Activated T-cell treated with anti-CD3 and anti-CD28 coated beads, Interleukin-2, amount 50 U/mL, for 1 hour (primary cell): ENCODE measurements at regions not wholly inside any gene's neighbourhood (a gene's known extent, or its start where the extent isn't known, plus 50 kb on each side); places are given as distances from the start of the nearest gene placed in this dataset.
"Not testable (repeated sequence)": the region's sequence is repeated elsewhere in the genome, so short reads cannot be mapped to it uniquely, and the experiment has no call there.

Source experiments
- DNase-seq: peaks from one replicate; pipeline ENCODE4 v3.0.0-alpha.2; 2020

- DNase-seq, result no peak
Measured at GRCh38 chr20:25985597-25985996, 288.9 kb upstream of the ZNF337 start.

DNA sequence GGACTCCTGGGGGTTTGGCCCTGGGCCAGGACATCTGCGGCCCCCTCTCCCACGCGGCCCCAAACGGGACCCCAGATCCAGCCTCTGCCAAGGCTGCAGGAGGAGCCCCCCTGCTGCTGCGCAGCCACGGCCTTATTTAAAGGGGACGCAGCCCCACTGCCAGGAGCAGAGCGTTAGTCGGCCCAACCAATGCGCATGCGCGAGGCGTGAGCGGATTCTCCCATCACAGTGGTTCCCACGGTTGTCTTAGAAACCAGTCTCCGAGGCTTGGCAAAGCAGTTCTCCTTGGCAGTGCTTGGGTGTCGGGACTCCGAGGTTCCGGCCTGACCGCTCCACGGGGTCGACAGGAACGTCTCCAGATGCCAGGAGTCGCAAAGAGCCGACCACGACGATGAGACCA, 288.3 kb upstream of the ZNF337 start:
- DNase-seq, result peak; percentile 44

DNA sequence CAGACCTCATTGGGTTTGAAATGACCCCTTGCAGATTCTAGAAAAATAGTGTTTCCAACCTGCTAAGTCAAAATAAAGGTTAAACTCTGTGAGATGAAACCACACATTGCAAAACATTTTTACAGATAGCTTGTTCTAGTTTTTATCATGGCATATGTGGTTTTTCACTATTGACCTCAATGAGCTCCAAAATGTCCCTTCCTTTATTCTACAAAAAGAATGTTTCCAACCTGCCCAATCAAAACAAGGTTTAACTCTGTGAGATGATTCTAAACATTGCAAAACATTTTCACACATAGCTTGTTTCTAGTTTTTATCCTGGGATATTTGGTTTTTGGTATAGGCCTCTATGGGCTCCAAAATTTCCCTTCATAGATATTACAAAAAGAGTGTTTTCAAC, 286.0 kb upstream of the ZNF337 start:
- DNase-seq, result not testable (repeated sequence)

- not testable (repeated sequence) for DNase-seq
Measured at GRCh38 chr20:25978450-25979190, 282.0 kb upstream of the ZNF337 start.

DNA sequence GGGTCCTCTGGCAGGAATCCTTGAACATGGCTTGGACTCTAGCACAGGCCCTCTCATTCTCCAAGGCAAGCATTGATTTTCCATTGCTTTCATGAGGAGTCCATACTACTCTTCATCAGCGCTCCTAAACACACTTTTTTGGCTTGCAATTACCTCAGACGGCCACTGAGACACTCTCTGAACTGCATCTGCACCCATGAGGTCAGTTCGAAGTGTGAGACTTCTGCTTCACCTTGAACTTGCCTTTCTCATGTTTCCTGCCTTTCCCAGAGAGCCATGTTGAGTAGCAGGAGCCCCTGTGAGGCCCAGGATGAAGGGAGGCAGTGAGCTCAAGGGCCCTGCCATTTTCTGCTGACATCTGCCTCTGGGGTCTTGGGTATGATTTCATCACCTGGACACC, 279.2 kb upstream of the ZNF337 start:
- not testable (repeated sequence) for DNase-seq

- not testable (repeated sequence) for DNase-seq
Measured at GRCh38 chr20:25965203-25965602, 268.6 kb upstream of the ZNF337 start.

DNA sequence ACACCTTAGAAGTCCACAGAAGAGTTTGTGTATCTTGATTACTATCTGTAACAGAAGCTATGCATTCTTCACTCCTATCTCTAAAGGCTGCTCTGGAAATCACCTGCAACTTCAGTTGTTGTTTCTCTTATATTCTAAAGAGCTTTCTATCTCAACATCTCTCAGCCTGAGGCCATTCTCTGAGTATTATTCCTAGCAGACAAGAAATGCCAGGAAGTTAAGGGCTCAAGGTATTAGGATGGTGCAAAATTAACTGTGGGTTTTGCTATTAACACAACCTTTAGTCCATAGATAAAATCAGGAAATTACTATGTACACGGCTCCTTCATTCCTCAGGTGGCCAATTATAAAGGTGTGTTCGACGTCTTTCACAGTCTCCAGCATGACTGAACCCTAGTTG, 257.2 kb upstream of the ZNF337 start:
- DNase-seq, result not testable (repeated sequence)

- not testable (repeated sequence) for DNase-seq
Measured at GRCh38 chr20:25935230-25935629, 238.6 kb upstream of the ZNF337 start.

- DNase-seq, result not testable (repeated sequence)
Measured at GRCh38 chr20:25932806-25933205, 236.2 kb upstream of the ZNF337 start.

- not testable (repeated sequence) for DNase-seq
Measured at GRCh38 chr20:25932170-25932569, 235.5 kb upstream of the ZNF337 start.

DNA sequence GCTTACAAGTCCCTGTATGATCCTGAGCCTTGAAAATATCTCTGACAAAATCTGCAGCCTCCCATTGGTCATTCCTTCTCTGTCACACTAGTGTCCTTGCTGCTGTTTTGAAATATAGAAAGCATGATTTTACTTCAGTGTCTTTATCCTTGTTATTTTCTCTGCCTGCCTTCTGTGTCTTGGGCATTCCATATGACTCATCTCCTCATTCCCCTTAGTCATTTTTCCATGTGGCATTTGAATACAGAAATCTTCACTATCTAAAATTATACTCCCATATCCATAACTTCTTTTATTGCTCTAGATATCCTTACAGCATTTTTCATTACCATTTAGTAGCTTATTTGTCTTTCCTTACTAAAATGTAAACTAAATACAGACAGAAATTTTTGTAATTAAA, 205.7 kb upstream of the ZNF337 start:
- DNase-seq, result not testable (repeated sequence)

GRCh38 chr20:25898663-25899062, 202.0 kb upstream of the ZNF337 start:
- DNase-seq, result not testable (repeated sequence)

GRCh38 chr20:25879096-25879495, 182.4 kb upstream of the ZNF337 start:
- not testable (repeated sequence) for DNase-seq

DNA sequence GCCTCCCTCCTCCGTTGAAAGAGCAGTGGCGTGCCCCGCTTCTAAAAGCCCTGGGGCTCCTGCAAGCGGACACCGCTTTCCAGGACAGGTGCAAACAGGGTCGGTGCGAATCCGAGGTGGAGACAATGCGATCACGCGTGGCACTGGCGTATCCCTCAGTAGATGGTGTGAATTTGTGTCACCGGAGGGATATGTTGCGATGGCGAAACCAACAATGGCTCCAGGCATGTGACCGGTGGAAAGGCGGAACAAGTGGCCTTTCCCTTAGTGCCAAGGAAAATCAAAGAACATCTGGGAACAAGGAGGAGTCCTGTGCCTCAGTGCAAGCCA, 172.0 kb upstream of the ZNF337 start:
- not testable (repeated sequence) for DNase-seq

DNA sequence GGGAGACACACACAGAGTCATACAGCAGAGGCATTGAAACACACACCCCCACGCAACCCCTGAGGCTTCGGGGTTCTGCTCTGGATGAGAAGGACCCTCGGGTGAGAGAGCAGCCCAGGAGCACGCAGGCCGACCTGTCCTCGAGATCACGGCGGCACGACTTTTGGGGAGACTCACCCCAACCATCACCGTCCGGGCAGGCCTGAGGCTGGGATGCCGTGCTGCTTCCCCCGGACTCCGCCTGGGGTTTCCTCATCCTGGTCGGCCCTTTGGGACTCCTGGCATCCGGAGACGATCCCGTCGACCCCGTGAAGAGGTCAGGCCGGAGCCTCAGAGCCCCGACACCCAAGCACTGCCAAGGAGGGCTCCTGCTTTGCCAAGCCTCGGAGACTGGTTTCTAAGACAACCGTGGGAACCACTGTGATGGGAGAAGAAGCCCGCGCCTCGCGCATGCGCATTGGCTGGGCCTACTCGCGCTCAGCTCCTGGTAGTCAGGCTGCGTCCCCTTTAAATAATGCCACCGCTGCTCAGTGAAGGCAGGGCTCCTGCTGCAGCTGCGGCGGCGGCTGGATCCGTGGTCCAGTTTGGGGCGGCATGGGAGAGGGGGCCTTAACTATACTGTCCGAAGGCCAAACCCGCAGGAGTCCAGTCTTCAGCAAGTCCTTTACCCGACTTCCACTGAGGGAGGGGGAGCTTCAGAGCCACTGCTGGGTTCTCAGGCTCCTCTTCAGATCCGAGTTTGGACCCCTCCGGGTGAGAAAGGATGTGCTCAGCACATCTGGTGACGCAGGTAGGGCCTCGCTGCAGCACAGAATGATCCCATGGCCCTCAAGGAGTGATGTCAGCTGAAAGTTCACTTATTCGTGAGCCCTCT, 171.4 kb upstream of the ZNF337 start:
- peak; percentile 63 for DNase-seq

DNA sequence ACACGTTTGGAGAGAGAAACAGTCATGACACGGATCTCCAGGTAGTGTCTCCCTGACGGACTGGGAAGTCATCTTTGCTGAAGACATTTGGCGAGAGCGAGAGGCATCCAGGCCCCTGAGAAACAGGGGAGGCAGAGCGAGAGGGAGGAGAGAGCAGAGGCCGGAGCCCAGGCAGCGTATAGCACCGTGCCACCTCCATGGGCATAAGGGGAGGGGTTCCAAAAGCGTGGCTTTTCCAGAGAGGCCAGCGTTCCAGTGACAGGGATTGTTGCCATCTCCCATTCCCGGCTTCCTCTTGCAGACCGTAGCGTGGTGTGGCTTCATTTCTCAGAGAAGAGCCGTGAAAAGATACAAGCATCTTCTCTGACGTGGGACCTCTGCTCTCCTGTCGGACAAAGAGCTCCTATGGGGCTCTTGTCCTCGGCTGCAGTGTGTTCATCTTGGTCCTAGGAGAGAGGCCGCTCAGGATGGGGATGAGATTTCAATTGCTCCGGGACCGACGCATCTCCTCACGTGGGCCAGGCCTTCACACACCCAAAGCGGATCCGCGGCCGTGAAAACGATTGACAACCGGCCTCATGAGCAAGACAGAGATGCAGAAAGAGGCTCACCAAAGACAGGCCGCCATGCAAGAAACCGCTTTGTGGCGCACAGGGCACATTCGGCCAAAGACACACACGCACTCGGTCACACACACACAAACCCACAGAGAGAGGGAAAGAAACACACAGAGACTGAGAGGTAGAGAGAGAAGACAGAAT, 170.5 kb upstream of the ZNF337 start:
- DNase-seq, result not testable (repeated sequence)

DNA sequence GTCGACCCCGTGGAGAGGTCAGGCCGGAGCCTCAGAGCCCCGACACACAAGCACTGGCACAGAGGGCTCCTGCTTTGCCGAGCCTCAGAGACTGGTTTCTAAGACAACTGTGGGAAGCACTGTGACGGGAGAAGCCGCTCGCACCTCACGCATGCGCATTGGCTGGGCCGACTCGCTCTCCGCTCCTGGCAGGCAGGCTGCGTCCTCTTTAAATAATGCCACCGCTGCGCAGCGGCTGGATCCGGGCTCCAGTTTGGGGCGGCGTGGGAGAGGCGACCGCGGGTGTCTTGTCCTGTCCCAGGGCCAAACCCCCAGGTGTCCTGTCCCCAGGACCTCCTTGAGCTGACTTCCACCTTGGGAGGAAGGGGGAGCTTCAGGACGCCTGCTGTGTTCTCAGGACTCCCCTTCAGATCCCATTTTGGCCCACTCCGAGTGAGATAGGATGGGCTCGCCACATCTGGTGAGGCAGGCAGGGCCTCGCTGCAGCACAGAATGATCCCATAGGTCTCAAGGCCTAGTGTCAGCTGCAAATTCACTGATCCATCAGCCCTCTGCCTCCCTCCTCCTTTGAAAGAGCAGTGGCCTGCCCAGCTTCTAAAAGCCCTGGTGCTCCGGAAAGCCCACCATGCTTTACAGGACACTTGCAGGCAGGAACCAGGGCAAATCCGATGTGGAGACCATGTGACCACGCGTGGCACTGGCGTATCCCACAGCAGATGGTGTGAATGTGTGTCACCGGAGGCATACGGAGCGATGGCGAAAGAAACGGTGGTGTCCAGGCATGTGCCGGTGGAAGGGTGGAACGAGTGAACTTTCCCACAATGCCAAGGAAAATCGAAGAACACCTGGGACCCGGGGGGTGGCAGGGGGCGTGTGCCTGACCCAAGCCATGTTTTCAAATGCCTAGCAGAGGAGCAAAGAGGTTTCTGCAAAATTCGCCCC, 169.3 kb upstream of the ZNF337 start:
- DNase-seq, result peak; percentile 69

- not testable (repeated sequence) for DNase-seq
Measured at GRCh38 chr20:25864963-25865714, 168.5 kb upstream of the ZNF337 start.

- DNase-seq, result no peak
Measured at GRCh38 chr20:25864326-25864962, 167.8 kb upstream of the ZNF337 start.

GRCh38 chr20:25863536-25864325, 167.1 kb upstream of the ZNF337 start:
- DNase-seq, result no peak
